Lower leg skin (tissue), 3 donors: ENCODE measurements at regions not wholly inside any gene's neighbourhood (a gene's known extent, or its start where the extent isn't known, plus 50 kb on each side); places are given as distances from the start of the nearest gene placed in this dataset.

Experiments
- POLR2A ChIP-seq, 2 donors: fragments of 450-650 bp; IDR thresholded peaks; one replicate each; pipeline ENCODE4 v1.6.1; 2016 to 2017; ENCODE audit warnings: antibody characterized with exemption in 2 of 2, mild to moderate bottlenecking in 1 of 2, moderate library complexity in 1 of 2
- TF ChIP-seq, protein P1 (sequence below), 3 donors: fragments of 450-650 bp; IDR thresholded peaks; one replicate each; pipeline ENCODE4 v1.5.1; 2016; ENCODE audit warnings: antibody characterized with exemption in 3 of 3, mild to moderate bottlenecking in 3 of 3, moderate library complexity in 2 of 3

DNA sequence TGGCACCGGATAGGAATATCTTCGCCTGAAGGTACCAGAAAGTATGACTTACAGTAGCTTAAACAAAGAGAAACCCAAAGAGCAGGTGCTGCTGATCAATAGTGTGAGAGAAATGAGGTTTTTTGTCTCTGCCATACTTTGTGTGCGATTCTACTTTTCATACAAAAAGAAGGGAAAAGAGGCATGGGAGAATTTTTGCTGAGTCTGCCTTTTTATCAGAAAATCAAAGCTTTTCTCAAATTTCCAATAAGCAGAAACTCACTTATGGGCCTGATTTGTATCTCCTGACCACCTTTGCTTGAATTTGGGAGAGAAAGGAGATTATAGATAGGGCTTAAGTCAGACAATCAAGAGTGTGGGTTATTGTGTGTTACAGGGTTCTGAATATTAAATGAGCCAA is 65.5 kb upstream of the TAF11L2 start:
- TF ChIP-seq, protein P1, sequence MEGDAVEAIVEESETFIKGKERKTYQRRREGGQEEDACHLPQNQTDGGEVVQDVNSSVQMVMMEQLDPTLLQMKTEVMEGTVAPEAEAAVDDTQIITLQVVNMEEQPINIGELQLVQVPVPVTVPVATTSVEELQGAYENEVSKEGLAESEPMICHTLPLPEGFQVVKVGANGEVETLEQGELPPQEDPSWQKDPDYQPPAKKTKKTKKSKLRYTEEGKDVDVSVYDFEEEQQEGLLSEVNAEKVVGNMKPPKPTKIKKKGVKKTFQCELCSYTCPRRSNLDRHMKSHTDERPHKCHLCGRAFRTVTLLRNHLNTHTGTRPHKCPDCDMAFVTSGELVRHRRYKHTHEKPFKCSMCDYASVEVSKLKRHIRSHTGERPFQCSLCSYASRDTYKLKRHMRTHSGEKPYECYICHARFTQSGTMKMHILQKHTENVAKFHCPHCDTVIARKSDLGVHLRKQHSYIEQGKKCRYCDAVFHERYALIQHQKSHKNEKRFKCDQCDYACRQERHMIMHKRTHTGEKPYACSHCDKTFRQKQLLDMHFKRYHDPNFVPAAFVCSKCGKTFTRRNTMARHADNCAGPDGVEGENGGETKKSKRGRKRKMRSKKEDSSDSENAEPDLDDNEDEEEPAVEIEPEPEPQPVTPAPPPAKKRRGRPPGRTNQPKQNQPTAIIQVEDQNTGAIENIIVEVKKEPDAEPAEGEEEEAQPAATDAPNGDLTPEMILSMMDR (IDR thresholded peaks at IDR 0.05), result no peak
- TF ChIP-seq POLR2A (IDR thresholded peaks at IDR 0.05), result no peak
